ENCODE measurements at regions not wholly inside any gene's neighbourhood (a gene's known extent, or its start where the extent isn't known, plus 50 kb on each side); places are given as distances from the start of the nearest gene placed in this dataset.

- peaks cover 0 to 57% (median 43%) of the 10 kb centered on the region in 4 experiments for H3K27me3 ChIP-seq (replicated peaks in 1 of 4; ENCODE audit: control extremely low read depth in 1 of 4, control insufficient read depth in 3 of 4, insufficient read depth in 4 of 4, low read length in 3 of 4)
- Mint-ChIP-seq H3K4me1 (peaks cover 2% of the 10 kb centered on the region), H3K27ac (no peak overlapping the region), H3K4me3 (no peak overlapping the region), H3K9me3 (ENCODE audit: insufficient read depth) (no peaks in the 10 kb centered on the region), H3K27me3 (peaks cover 78% of the 10 kb centered on the region)
- H3K4me2 ChIP-seq (replicated peaks; ENCODE audit: low read depth, low read length, poor library complexity, severe bottlenecking), result no peak overlapping the region
- H3K9ac ChIP-seq (ENCODE audit: low read length), result no peak overlapping the region
- H2AFZ ChIP-seq (ENCODE audit: insufficient read depth, low read depth, low read length, poor library complexity, severe bottlenecking), result no peak overlapping the region
- H3K4me1 ChIP-seq (ENCODE audit: control insufficient read depth in 2 of 2, insufficient read depth in 2 of 2, low read length in 2 of 2), result peaks cover 0 to 7% of the 10 kb centered on the region in 2 donors
- no peaks in the 10 kb centered on the region for H3K36me3 ChIP-seq (replicated peaks in 1 of 2; ENCODE audit: control extremely low read depth in 1 of 2, control insufficient read depth in 1 of 2, extremely low read depth in 1 of 2, insufficient read depth in 2 of 2, low read length in 1 of 2)
- TF ChIP-seq CTCF (IDR thresholded peaks at IDR 0.05) (no peak), EZH2 (IDR thresholded peaks at IDR 0.05; ENCODE audit: borderline replicate concordance, insufficient read depth, low read depth, low read length, poor library complexity, severe bottlenecking) (no peak)
- ChIA-PET POLR2A (no interaction called here), CTCF (interaction anchor here (1.3 kb wide), 1 partner anchor 10 kb away, joined by 3 read pairs; no protein-coding TSS in a partner anchor)
- no peaks in the 10 kb centered on the region for H4K20me1 ChIP-seq (ENCODE audit: control insufficient read depth, insufficient read depth, low read length, poor library complexity, severe bottlenecking)
- DNase-seq (no peak), ATAC-seq (ENCODE audit: low read depth) (no peak)
- no peak overlapping the region for H3K4me3 ChIP-seq (ENCODE audit: control extremely low read depth in 1 of 5, extremely low read depth in 1 of 5, insufficient read depth in 1 of 5, low read depth in 2 of 5, low read length in 4 of 5)
- intact Hi-C loops (cut with micrococcal nuclease), result no loop called here
- no peak overlapping the region for H3K27ac ChIP-seq (ENCODE audit: low read length in 2 of 2)
- no peaks in the 10 kb centered on the region for H3K79me2 ChIP-seq (ENCODE audit: control insufficient read depth, insufficient read depth, low read length)
- H3K9me3 ChIP-seq (ENCODE audit: control extremely low read depth in 1 of 3, control insufficient read depth in 2 of 3, insufficient read depth in 1 of 3, low read length in 2 of 3), result peaks cover 0 to 23% (median 0%) of the 10 kb centered on the region in 3 donors
- WGBS (ENCODE audit: insufficient coverage), result 11% methylated on average over 8 of the region's 9 CpGs
Observed at GRCh38 chr6:28696682-28697081, 171.0 kb downstream of the GPX5 start.

- CTCF ChIA-PET, result no interaction called here
- ATAC-seq (ENCODE audit: low read depth), result no peak
- H3K4me3 Mint-ChIP-seq, result no peak overlapping the region
Observed at GRCh38 chr6:28707387-28708282, 182.0 kb downstream of the GPX5 start.

More at GRCh38 chr6:28707387-28708282, 182.0 kb downstream of the GPX5 start:
- no peak overlapping the region for H3K27ac Mint-ChIP-seq
- Histone ChIP-seq H3K79me2 (ENCODE audit: control insufficient read depth, insufficient read depth, low read length) (no peaks in the 10 kb centered on the region), H3K27ac (ENCODE audit: low read length in 2 of 2) (no peak overlapping the region), H3K9me3 (ENCODE audit: control extremely low read depth in 1 of 3, control insufficient read depth in 2 of 3, insufficient read depth in 1 of 3, low read length in 2 of 3) (peaks cover 3 to 27% (median 23%) of the 10 kb centered on the region in 3 donors), H3K36me3 (replicated peaks in 1 of 2; ENCODE audit: control extremely low read depth in 1 of 2, control insufficient read depth in 1 of 2, extremely low read depth in 1 of 2, insufficient read depth in 2 of 2, low read length in 1 of 2) (no peaks in the 10 kb centered on the region), H4K20me1 (ENCODE audit: control insufficient read depth, insufficient read depth, low read length, poor library complexity, severe bottlenecking) (no peaks in the 10 kb centered on the region), H3K9ac (ENCODE audit: low read length) (no peak overlapping the region), H2AFZ (ENCODE audit: insufficient read depth, low read depth, low read length, poor library complexity, severe bottlenecking) (no peak overlapping the region), H3K27me3 (replicated peaks in 1 of 4; ENCODE audit: control extremely low read depth in 1 of 4, control insufficient read depth in 3 of 4, insufficient read depth in 4 of 4, low read length in 3 of 4) (peaks cover 0 to 47% (median 29%) of the 10 kb centered on the region in 4 experiments), H3K4me1 (ENCODE audit: control insufficient read depth in 2 of 2, insufficient read depth in 2 of 2, low read length in 2 of 2) (peaks cover 0 to 9% of the 10 kb centered on the region in 2 donors), H3K4me3 (ENCODE audit: control extremely low read depth in 1 of 5, extremely low read depth in 1 of 5, insufficient read depth in 1 of 5, low read depth in 2 of 5, low read length in 4 of 5) (no peak overlapping the region), H3K4me2 (replicated peaks; ENCODE audit: low read depth, low read length, poor library complexity, severe bottlenecking) (no peak overlapping the region)
- DNase-seq, result no peak
- intact Hi-C loops (cut with micrococcal nuclease), result no loop called here
- WGBS (ENCODE audit: insufficient coverage), result 33% methylated on average over 1 of the region's 6 CpGs
- no peak for TF ChIP-seq EZH2 (IDR thresholded peaks at IDR 0.05; ENCODE audit: borderline replicate concordance, insufficient read depth, low read depth, low read length, poor library complexity, severe bottlenecking)
- no peak for TF ChIP-seq CTCF (IDR thresholded peaks at IDR 0.05)
- peaks cover 7% of the 10 kb centered on the region for H3K4me1 Mint-ChIP-seq
- H3K9me3 Mint-ChIP-seq (ENCODE audit: insufficient read depth), result peaks cover 10% of the 10 kb centered on the region
- H3K27me3 Mint-ChIP-seq, result peaks cover 74% of the 10 kb centered on the region
- POLR2A ChIA-PET, result interaction anchor here (0.6 kb wide), 1 partner anchor 94 kb away, joined by 4 read pairs; no protein-coding TSS in a partner anchor

Data from B cell (primary cell).